GM12878 (cell line): ENCODE measurements at regions not wholly inside any gene's neighbourhood (a gene's known extent, or its start where the extent isn't known, plus 50 kb on each side); places are given as distances from the start of the nearest gene placed in this dataset.
A peak's percentile ranks its signal among the peaks of the same experiment; 100 is the strongest.

Experiments used
- ATAC-seq: fragments of 200-7000 bp; cut with Tn5 transposase; 3 replicates; pipeline ENCODE4 v1.9.1; 2020; ENCODE audit warnings: mild to moderate bottlenecking, moderate library complexity
- BruUV-seq: library from RNA; stranded (reverse); fragments of 400-500 nt; replicated peaks from 2 replicates; lab custom pipeline; 2021; lab: Mats Ljungman, UMichigan
- CTCF ChIA-PET: fragments of 300-600 bp; sonication (Branson Sonifier 250); formaldehyde crosslinking; extraction: SDS; loops from one replicate; lab custom pipeline; 2021; ENCODE audit warnings: inconsistent platforms; lab: Yijun Ruan, JAX
- POLR2A ChIA-PET: fragments of 350-600 bp; formaldehyde crosslinking; extraction: SDS; loops from one replicate; lab custom pipeline; 2021; ENCODE audit warnings: inconsistent platforms; lab: Charles Lee
- RAD21 ChIA-PET: fragments of 300-600 bp; sonication (Branson Sonifier 250); formaldehyde crosslinking; loops from one replicate; lab custom pipeline; 2023; ENCODE audit warnings: antibody characterized with exemption; ENCODE audit not compliant: unreplicated experiment; lab: Charles Lee
- SMC1A ChIA-PET: fragments of 300-600 bp; sonication (Branson Sonifier 250); formaldehyde crosslinking; loops from one replicate; lab custom pipeline; 2023; ENCODE audit not compliant: unreplicated experiment, uncharacterized antibody; lab: Charles Lee
- DNase-seq: peaks from one replicate; pipeline ENCODE4 v3.0.0-alpha.2; 2011; ENCODE audit warnings: low read depth, low spot score
- FAIRE-seq: peaks from 3 replicates; lab custom pipeline; 2011; peaks lifted over from hg19 to GRCh38; lab: Jason Lieb, UNC
- H2AFZ ChIP-seq: 2 replicates; pipeline ENCODE4 v1.6.0; 2011; ENCODE audit warnings: low read depth, low read length, control low read depth; ENCODE audit not compliant: control insufficient read depth
- H3K27ac ChIP-seq: 2 replicates; pipeline ENCODE4 v1.5.1; 2011; ENCODE audit warnings: control low read depth; ENCODE audit not compliant: control insufficient read depth, insufficient read depth
- H3K27me3 ChIP-seq, 2 experiments: replicated peaks in 1 of 2; 2 replicates each; pipeline versions ENCODE4 v1.6.0 to v1.6.1; 2011; ENCODE audit warnings: low read length in 1 of 2; ENCODE audit not compliant: control insufficient read depth in 2 of 2, insufficient read depth in 2 of 2
- H3K36me3 ChIP-seq, 2 experiments: 2 replicates each; pipeline ENCODE4 v1.5.1; 2011; ENCODE audit warnings: low read length in 1 of 2; ENCODE audit not compliant: control insufficient read depth in 2 of 2, insufficient read depth in 2 of 2
- H3K4me1 ChIP-seq: 2 replicates; pipeline ENCODE4 v1.6.1; 2011; ENCODE audit warnings: mild to moderate bottlenecking, low read length, moderate library complexity, mixed read lengths; ENCODE audit not compliant: control insufficient read depth, insufficient read depth
- H3K4me2 ChIP-seq: 2 replicates; pipeline ENCODE4 v1.6.0; 2011; ENCODE audit warnings: control low read depth; ENCODE audit not compliant: control insufficient read depth, insufficient read depth
- H3K4me3 ChIP-seq: fragments of 200-600 bp; sonication (generic); 2 replicates; pipeline ENCODE4 v1.5.1; 2016
- H3K79me2 ChIP-seq: 2 replicates; pipeline ENCODE4 v1.6.0; 2011; ENCODE audit warnings: low read length; ENCODE audit not compliant: control insufficient read depth, insufficient read depth
- H3K9ac ChIP-seq: 2 replicates; pipeline ENCODE4 v1.8.0; 2011; ENCODE audit warnings: low read length, control low read depth, mixed read lengths; ENCODE audit not compliant: control insufficient read depth, insufficient read depth
- H3K9me3 ChIP-seq: replicated peaks from 3 replicates; pipeline ENCODE4 v1.5.1; 2011; ENCODE audit warnings: mild to moderate bottlenecking, low read length; ENCODE audit not compliant: control insufficient read depth, insufficient read depth
- H4K20me1 ChIP-seq: 2 replicates; pipeline ENCODE4 v1.6.0; 2011; ENCODE audit not compliant: control insufficient read depth, insufficient read depth
- BCL11A ChIP-seq: IDR thresholded peaks from 2 replicates; pipeline ENCODE4 v1.6.1; 2011; ENCODE audit warnings: low read depth, low read length
- IRF4 ChIP-seq: IDR thresholded peaks from 2 replicates; pipeline ENCODE4 v1.6.1; 2011; ENCODE audit warnings: low read depth, low read length
- NR2C1 ChIP-seq: fragments of 450-650 bp; IDR thresholded peaks from 2 replicates; pipeline ENCODE4 v1.6.1; 2017; ENCODE audit warnings: antibody characterized with exemption, mild to moderate bottlenecking, moderate library complexity
- POLR2A ChIP-seq: IDR thresholded peaks from 2 replicates; pipeline ENCODE4 v1.6.1; 2011; ENCODE audit warnings: low read depth, mild to moderate bottlenecking, low read length
- RUNX3 ChIP-seq: IDR thresholded peaks from 2 replicates; pipeline ENCODE4 v1.6.1; 2012; ENCODE audit warnings: low read length, inconsistent platforms
- SREBF1 ChIP-seq: IDR thresholded peaks from 2 replicates; pipeline ENCODE4 v1.6.1; 2012; ENCODE audit warnings: mild to moderate bottlenecking, low read length
- STAT3 ChIP-seq: IDR thresholded peaks from 2 replicates; pipeline ENCODE4 v1.6.1; 2011; ENCODE audit warnings: low read depth, low read length, improper control_type of control experiment
- ZZZ3 ChIP-seq: IDR thresholded peaks from 2 replicates; pipeline ENCODE4 v1.6.1; 2011; ENCODE audit warnings: low read depth; ENCODE audit not compliant: control insufficient read depth, insufficient read length
- WGBS: methylation state at CpG from one replicate; pipeline ENCODE4 v1.1.6; 2016; ENCODE audit warnings: low lambda C conversion rate; ENCODE audit not compliant: insufficient replicate concordance, insufficient coverage; ENCODE audit errors: missing lambda C conversion rate; 5-methylcytosine and 5-hydroxymethylcytosine counted together
- in situ Hi-C: fragments of 300-500 bp; cut with MboI; formaldehyde crosslinking; loops from 9 replicates; pipeline ENCODE4 v1.14.3; 2018; ENCODE audit warnings: mixed read lengths
- intact Hi-C: fragments of 100-400 bp; cut with micrococcal nuclease; formaldehyde crosslinking; loops from one replicate; pipeline ENCODE4 v1.14.2; 2022; ENCODE audit not compliant: unreplicated experiment
- TF ChIP-seq, protein P1 (sequence below): fragments of 450-650 bp; IDR thresholded peaks from 2 replicates; pipeline ENCODE4 v1.6.1; 2017; ENCODE audit warnings: borderline replicate concordance

DNA sequence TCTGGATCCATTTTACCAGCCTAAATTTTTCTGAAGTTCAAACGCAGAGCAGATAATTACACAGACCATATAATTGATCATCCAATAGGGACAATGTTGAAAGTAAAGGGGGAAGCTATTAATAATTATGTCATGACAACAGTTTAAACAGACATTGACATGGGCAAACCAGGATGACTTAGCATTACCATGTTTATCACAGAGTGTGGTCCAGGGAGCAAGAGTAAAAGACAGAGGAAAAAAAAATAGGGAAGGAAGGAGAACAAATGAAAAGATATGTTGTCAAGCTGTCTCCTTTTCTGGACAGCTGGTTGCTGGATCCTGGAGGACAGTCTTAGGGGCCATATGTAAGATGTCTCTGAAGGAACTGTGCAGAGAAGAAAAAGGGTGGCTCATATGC lies 69.4 kb upstream of the FBXL4 start:
- no peaks in the 10 kb centered on the region for H3K27me3 ChIP-seq

DNA sequence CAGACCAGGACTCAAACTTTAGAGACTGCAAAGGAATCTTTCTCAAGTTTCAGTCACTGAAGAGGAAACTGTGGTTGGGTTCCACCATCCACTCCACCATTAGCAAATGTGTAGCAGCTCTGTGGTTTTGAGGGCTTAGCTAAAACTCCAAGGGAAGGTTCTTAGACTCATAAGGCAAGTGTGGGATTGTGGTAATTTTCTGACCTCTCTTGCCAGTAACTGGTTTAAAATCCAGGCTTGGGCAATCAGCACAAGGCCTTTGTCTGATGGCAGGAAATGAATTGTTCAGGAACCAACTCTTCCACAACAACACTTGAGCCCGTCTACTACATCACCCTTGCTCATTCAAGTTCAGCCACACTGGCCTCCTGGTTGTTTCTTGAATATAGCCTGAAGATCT lies 68.6 kb upstream of the FBXL4 start:
- ChIA-PET CTCF (no interaction called here), SMC1A (interaction anchor here (0.7 kb wide), 1 partner anchor 120 kb away, joined by 3 read pairs; no protein-coding TSS in a partner anchor), POLR2A (no interaction called here), RAD21 (no interaction called here)
- Histone ChIP-seq H3K79me2 (no peaks in the 10 kb centered on the region), H3K4me2 (no peak overlapping the region), H3K9me3 (no peaks in the 10 kb centered on the region), H3K36me3 (no peaks in the 10 kb centered on the region), H3K9ac (no peak overlapping the region), H4K20me1 (no peaks in the 10 kb centered on the region), H3K27me3 (no peaks in the 10 kb centered on the region), H3K4me1 (no peaks in the 10 kb centered on the region), H3K27ac (no peak overlapping the region), H2AFZ (no peak overlapping the region), H3K4me3 (no peak overlapping the region)
- ATAC-seq, result no peak
- FAIRE-seq, result no peak
- no peak for DNase-seq
- no TSS peak for BruUV-seq
- in situ Hi-C loops, result no loop called here
- TF ChIP-seq SREBF1, result no peak
- no peak for TF ChIP-seq IRF4
- TF ChIP-seq, protein P1, sequence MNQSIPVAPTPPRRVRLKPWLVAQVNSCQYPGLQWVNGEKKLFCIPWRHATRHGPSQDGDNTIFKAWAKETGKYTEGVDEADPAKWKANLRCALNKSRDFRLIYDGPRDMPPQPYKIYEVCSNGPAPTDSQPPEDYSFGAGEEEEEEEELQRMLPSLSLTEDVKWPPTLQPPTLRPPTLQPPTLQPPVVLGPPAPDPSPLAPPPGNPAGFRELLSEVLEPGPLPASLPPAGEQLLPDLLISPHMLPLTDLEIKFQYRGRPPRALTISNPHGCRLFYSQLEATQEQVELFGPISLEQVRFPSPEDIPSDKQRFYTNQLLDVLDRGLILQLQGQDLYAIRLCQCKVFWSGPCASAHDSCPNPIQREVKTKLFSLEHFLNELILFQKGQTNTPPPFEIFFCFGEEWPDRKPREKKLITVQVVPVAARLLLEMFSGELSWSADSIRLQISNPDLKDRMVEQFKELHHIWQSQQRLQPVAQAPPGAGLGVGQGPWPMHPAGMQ, result no peak
- no peak for TF ChIP-seq STAT3
- TF ChIP-seq BCL11A, result no peak
- TF ChIP-seq ZZZ3, result no peak
- no peak for TF ChIP-seq NR2C1
- peak; percentile 32; the same call in 1 of the 2 replicates for TF ChIP-seq RUNX3
- intact Hi-C loops, result no loop called here
- WGBS, result 0% methylated on average over 1 of the region's 1 CpG

More for the DNA sequence above, 69.4 kb upstream of the FBXL4 start:
- H2AFZ ChIP-seq, result no peak overlapping the region
- no peak overlapping the region for H3K4me2 ChIP-seq
- no peak overlapping the region for H3K9ac ChIP-seq
- no peak overlapping the region for H3K4me3 ChIP-seq
- ChIA-PET CTCF (no interaction called here), SMC1A (no interaction called here), RAD21 (no interaction called here), POLR2A (no interaction called here)
- no peaks in the 10 kb centered on the region for H3K79me2 ChIP-seq
- DNase-seq (no peak), ATAC-seq (no peak), FAIRE-seq (no peak)
- H3K36me3 ChIP-seq, result no peaks in the 10 kb centered on the region
- H3K9me3 ChIP-seq, result no peaks in the 10 kb centered on the region
- in situ Hi-C loops, result no loop called here
- intact Hi-C loops, result no loop called here
- H3K4me1 ChIP-seq, result no peaks in the 10 kb centered on the region
- H4K20me1 ChIP-seq, result no peaks in the 10 kb centered on the region
- 29% methylated on average over 1 of the region's 1 CpG for WGBS
- no peak overlapping the region for H3K27ac ChIP-seq
- no TSS peak for BruUV-seq
- no peak for TF ChIP-seq POLR2A
